Epithelial cell of proximal tubule (primary cell): ENCODE measurements at regions not wholly inside any gene's neighbourhood (a gene's known extent, or its start where the extent isn't known, plus 50 kb on each side); places are given as distances from the start of the nearest gene placed in this dataset.

Experiments
- DNase-seq: peaks from one replicate; pipeline ENCODE4 v3.0.0-alpha.2; 2011; ENCODE audit warnings: low read depth
- H3K4me3 ChIP-seq: 2 replicates; pipeline ENCODE4 v1.5.1; 2011; ENCODE audit warnings: low read depth, mild to moderate bottlenecking, low read length
- TF ChIP-seq, protein P1 (sequence below): conservative IDR thresholded peaks from 2 replicates; pipeline ENCODE4 v1.5.1; 2012; ENCODE audit warnings: low read depth, mild to moderate bottlenecking, low read length

GRCh38 chr5:174570662-174571061, 153.7 kb upstream of the MSX2 start:
- DNase-seq = no peak
- no peak overlapping the region for H3K4me3 ChIP-seq

DNA sequence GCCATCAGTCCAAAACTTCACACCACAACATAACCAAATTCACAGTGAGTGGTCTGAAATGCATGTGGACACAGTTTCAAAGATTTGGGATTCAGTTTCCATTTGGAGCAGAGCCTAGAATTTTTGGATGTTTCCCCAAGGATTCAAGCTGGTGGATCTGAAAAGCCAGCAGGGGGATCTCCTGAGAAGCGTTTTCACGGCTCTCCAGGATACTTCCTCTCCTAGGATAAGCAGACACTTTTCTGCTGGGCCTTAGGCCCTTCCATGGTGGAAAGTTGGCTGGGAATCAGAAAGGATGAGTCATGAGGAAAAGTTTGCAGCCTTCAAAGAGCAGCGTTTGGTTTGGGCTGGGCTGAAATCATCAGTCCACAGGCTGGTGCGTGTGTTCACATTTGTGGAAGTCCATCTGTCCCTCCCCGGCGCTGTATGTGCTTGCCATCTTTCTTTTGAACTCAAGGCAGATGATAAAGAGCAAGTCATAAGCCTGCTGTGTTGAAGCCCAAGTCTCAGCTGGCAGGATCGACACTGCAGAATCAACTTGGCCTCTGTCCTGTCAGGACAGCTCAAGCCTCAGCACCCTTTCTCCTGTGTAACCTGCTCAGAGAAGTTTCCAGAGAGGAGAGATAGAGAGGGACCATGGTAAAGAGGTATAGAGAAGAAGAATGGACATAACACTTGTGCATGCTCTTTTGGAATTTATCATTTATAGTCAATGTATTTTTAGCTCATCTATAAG, 152.6 kb upstream of the MSX2 start:
- DNase-seq = peak; percentile 57
- no peak overlapping the region for H3K4me3 ChIP-seq
- TF ChIP-seq, protein P1, sequence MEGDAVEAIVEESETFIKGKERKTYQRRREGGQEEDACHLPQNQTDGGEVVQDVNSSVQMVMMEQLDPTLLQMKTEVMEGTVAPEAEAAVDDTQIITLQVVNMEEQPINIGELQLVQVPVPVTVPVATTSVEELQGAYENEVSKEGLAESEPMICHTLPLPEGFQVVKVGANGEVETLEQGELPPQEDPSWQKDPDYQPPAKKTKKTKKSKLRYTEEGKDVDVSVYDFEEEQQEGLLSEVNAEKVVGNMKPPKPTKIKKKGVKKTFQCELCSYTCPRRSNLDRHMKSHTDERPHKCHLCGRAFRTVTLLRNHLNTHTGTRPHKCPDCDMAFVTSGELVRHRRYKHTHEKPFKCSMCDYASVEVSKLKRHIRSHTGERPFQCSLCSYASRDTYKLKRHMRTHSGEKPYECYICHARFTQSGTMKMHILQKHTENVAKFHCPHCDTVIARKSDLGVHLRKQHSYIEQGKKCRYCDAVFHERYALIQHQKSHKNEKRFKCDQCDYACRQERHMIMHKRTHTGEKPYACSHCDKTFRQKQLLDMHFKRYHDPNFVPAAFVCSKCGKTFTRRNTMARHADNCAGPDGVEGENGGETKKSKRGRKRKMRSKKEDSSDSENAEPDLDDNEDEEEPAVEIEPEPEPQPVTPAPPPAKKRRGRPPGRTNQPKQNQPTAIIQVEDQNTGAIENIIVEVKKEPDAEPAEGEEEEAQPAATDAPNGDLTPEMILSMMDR = peak; percentile 53

More at GRCh38 chr5:174570662-174571061, 153.7 kb upstream of the MSX2 start:
- TF ChIP-seq, protein P1 = no peak

- H3K4me3 ChIP-seq = no peak overlapping the region
- TF ChIP-seq, protein P1 = no peak
- no peak for DNase-seq
Measured at GRCh38 chr5:174572591-174572990, 151.8 kb upstream of the MSX2 start.

GRCh38 chr5:174573221-174573994, 151.0 kb upstream of the MSX2 start:
- DNase-seq = no peak
- TF ChIP-seq, protein P1 = no peak
- no peak overlapping the region for H3K4me3 ChIP-seq

DNA sequence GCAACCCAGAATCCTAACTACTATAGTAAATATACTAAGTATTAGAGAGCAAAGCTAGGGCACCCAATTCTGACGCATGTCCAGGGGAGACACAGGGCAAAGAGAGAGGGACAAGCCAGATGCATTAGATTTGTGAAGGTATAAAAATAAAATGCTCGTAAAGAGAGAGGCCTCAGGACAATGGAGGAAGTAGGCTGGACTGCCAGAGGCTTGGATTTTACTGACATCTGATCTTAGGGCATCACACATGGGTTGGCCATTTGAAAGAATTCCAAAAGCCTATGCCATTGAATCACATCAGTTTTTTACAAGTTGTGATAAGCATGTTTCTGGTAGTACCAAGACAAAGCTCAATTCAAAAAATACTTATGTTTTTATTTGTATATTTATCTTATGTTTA, 149.3 kb upstream of the MSX2 start:
- no peak for DNase-seq
- TF ChIP-seq, protein P1 = no peak
- no peak overlapping the region for H3K4me3 ChIP-seq

DNA sequence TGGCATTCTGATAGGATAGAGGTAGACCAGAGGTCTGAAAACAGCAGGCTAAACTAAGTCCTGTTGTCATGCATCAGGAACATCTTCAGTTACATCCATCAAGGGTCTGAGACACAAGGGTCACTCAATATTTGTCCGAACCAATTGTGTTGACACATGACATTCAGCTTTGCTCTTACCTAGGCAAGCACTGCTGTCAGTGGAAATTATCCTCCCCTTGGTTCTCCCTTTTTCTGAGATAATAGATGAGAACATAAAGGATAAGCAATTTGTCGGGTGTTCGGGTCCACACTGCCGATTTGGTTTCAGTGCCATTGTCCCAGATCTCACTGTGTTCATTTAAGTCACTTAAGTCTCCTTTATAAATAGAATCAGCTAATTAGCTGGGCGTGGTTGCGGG, 148.3 kb upstream of the MSX2 start:
- no peak overlapping the region for H3K4me3 ChIP-seq
- TF ChIP-seq, protein P1 = no peak
- DNase-seq = no peak
